ENCODE measurements at regions not wholly inside any gene's neighbourhood (a gene's known extent, or its start where the extent isn't known, plus 50 kb on each side); places are given as distances from the start of the nearest gene placed in this dataset.
A peak's percentile ranks its signal among the peaks of the same experiment; 100 is the strongest.
"Not testable (repeated sequence)": the region's sequence is repeated elsewhere in the genome, so short reads cannot be mapped to it uniquely, and the experiment has no call there.

DNA sequence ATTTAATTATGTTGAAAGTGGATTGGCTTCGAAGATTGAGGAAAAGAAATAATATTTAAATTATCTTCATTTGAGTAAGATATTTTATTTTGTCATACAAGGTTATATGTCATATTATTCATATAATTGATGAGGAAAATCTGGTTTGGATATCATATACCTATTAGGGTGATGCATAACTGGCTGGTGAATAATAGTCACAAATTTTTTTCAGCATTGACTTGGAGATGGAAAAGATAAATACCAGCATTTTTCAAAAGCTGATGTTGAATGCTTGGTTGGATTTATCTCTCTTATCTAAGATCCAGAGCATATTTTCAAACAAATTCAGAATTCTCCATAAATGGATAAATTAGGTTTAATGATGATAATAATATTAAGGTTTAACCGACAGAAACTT, 93.5 kb upstream of the SLIT2 start:
- Mint-ChIP-seq H3K4me3 (ENCODE audit: unreplicated experiment) (no peak overlapping the region), H3K4me1 (ENCODE audit: low read depth, unreplicated experiment) (no peaks in the 10 kb centered on the region), H3K27ac (ENCODE audit: unreplicated experiment) (no peak overlapping the region), H3K9me3 (ENCODE audit: unreplicated experiment) (no peaks in the 10 kb centered on the region), H3K36me3 (ENCODE audit: unreplicated experiment) (no peaks in the 10 kb centered on the region), H3K27me3 (ENCODE audit: unreplicated experiment) (no peaks in the 10 kb centered on the region)
- DNase-seq = no peak
- TF ChIP-seq, protein P1, sequence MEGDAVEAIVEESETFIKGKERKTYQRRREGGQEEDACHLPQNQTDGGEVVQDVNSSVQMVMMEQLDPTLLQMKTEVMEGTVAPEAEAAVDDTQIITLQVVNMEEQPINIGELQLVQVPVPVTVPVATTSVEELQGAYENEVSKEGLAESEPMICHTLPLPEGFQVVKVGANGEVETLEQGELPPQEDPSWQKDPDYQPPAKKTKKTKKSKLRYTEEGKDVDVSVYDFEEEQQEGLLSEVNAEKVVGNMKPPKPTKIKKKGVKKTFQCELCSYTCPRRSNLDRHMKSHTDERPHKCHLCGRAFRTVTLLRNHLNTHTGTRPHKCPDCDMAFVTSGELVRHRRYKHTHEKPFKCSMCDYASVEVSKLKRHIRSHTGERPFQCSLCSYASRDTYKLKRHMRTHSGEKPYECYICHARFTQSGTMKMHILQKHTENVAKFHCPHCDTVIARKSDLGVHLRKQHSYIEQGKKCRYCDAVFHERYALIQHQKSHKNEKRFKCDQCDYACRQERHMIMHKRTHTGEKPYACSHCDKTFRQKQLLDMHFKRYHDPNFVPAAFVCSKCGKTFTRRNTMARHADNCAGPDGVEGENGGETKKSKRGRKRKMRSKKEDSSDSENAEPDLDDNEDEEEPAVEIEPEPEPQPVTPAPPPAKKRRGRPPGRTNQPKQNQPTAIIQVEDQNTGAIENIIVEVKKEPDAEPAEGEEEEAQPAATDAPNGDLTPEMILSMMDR (IDR thresholded peaks at IDR 0.05; ENCODE audit: partially characterized antibody, unreplicated experiment) = no peak

DNA sequence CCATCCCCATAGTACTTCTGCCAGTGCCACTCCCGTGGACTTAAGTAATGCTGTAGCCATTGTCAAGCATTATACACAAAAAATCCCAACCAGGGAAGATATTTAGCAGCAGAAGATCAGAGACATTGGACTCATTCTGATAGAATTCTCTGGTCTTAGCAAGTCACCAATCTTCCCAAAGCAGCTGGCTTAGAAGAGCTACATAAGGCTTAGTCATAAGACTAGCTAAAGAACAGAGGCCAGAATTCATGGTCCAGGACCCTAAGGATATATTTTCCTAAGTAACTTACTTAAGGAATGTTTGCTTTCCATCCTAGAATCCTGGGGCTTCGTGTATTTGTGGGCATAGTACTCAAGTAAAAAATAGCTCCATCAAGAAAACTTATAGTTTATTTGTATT, 100.3 kb upstream of the SLIT2 start:
- Mint-ChIP-seq H3K36me3 (ENCODE audit: unreplicated experiment) (no peaks in the 10 kb centered on the region), H3K27me3 (ENCODE audit: unreplicated experiment) (no peaks in the 10 kb centered on the region), H3K27ac (ENCODE audit: unreplicated experiment) (no peak overlapping the region), H3K4me3 (ENCODE audit: unreplicated experiment) (no peak overlapping the region), H3K4me1 (ENCODE audit: low read depth, unreplicated experiment) (no peaks in the 10 kb centered on the region), H3K9me3 (ENCODE audit: unreplicated experiment) (no peaks in the 10 kb centered on the region)
- TF ChIP-seq, protein P1 (IDR thresholded peaks at IDR 0.05; ENCODE audit: partially characterized antibody, unreplicated experiment) = no peak
- DNase-seq = no peak

DNA sequence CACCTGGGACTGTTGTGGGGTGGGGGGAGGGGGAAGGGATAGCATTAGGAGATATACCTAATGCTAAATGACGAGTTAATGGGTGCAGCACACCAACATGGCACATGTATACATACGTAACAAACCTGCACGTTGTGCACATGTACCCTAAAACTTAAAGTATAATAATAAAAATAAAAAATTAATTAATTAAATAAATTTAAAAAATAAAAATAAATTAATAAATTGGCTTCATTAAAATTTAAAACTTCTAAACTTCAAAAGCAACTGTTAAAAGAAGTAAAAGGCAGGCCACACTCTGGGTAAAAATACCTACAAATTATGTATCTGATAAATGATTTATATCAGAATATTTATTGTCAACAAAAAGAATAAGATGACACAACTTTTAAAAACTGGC, 102.6 kb upstream of the SLIT2 start:
- not testable (repeated sequence) for DNase-seq; H3K4me3 Mint-ChIP-seq (ENCODE audit: unreplicated experiment); H3K27ac Mint-ChIP-seq (ENCODE audit: unreplicated experiment); H3K27me3 Mint-ChIP-seq (ENCODE audit: unreplicated experiment); H3K4me1 Mint-ChIP-seq (ENCODE audit: low read depth, unreplicated experiment); H3K36me3 Mint-ChIP-seq (ENCODE audit: unreplicated experiment); H3K9me3 Mint-ChIP-seq (ENCODE audit: unreplicated experiment)

DNA sequence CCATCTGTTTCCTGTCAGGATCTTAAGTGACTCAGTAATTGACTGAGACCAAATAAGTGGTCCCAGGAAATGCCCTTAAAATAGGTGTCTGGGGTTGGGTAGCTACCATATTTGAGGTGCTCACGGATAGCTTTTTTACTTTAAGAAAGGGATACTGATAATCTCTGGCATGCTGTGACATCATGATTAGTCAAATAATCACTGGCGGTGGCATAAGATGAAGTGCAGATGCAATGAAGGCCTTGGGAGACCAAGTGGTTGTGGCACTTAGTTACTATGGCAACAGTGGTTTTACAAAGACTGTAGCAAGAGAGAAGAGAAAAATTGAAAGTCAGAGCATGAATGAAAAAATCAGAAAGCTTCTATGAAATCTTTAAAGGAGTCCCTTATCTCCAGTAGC, 114.5 kb upstream of the SLIT2 start:
- no peak for DNase-seq
- no peaks in the 10 kb centered on the region for H3K9me3 Mint-ChIP-seq (ENCODE audit: unreplicated experiment)
- TF ChIP-seq, protein P1 (IDR thresholded peaks at IDR 0.05; ENCODE audit: partially characterized antibody, unreplicated experiment) = no peak
- no peak overlapping the region for H3K4me3 Mint-ChIP-seq (ENCODE audit: unreplicated experiment)
- H3K4me1 Mint-ChIP-seq (ENCODE audit: low read depth, unreplicated experiment) = peaks cover 4% of the 10 kb centered on the region
- peak overlapping the region; percentile 4 for H3K27ac Mint-ChIP-seq (ENCODE audit: unreplicated experiment)
- H3K36me3 Mint-ChIP-seq (ENCODE audit: unreplicated experiment) = no peaks in the 10 kb centered on the region
- H3K27me3 Mint-ChIP-seq (ENCODE audit: unreplicated experiment) = no peaks in the 10 kb centered on the region

DNA sequence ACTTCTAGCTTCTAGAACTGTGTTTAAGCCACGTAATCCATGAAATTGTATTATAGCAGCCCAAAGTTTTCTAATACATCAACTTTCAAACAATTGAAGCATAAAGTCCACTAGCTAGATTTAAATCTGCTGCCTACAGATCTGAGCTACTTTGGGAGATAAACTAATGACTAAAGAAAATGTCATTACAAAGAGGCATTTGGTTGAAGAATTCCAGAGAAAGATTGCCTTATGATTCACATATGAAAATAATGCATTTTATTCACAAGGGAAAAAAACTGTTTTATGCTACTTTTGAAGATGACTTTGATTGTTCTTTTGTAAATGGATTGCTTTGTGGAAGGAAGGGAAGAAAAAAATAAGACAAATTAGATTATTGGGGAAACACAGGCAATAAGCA, 124.1 kb upstream of the SLIT2 start:
- DNase-seq = no peak
- Mint-ChIP-seq H3K9me3 (ENCODE audit: unreplicated experiment) (no peaks in the 10 kb centered on the region), H3K36me3 (ENCODE audit: unreplicated experiment) (no peaks in the 10 kb centered on the region), H3K27me3 (ENCODE audit: unreplicated experiment) (no peaks in the 10 kb centered on the region), H3K4me1 (ENCODE audit: low read depth, unreplicated experiment) (no peaks in the 10 kb centered on the region), H3K4me3 (ENCODE audit: unreplicated experiment) (no peak overlapping the region), H3K27ac (ENCODE audit: unreplicated experiment) (no peak overlapping the region)
- TF ChIP-seq, protein P1 (IDR thresholded peaks at IDR 0.05; ENCODE audit: partially characterized antibody, unreplicated experiment) = no peak

DNA sequence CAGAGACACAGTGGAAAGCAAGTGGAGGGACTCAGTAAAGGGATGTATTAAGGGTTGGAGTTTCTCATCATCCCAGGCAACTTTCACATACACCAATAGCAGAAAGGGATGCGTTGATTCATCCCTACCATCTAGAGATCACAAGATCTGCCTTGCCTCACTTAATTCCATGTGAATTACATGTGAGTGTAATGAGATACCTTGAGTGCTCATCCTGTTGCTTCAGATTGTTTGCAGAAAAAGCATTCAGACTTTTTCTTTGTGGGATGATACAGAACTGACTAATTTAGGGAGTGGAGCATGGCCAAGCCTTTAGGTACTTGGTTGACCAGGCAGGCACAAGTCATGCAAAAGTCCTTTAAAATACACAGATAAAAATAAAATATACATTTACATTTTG, 124.8 kb upstream of the SLIT2 start:
- H3K4me3 Mint-ChIP-seq (ENCODE audit: unreplicated experiment) = no peak overlapping the region
- TF ChIP-seq, protein P1 (IDR thresholded peaks at IDR 0.05; ENCODE audit: partially characterized antibody, unreplicated experiment) = no peak
- H3K4me1 Mint-ChIP-seq (ENCODE audit: low read depth, unreplicated experiment) = no peaks in the 10 kb centered on the region
- H3K36me3 Mint-ChIP-seq (ENCODE audit: unreplicated experiment) = no peaks in the 10 kb centered on the region
- H3K27me3 Mint-ChIP-seq (ENCODE audit: unreplicated experiment) = no peaks in the 10 kb centered on the region
- no peak overlapping the region for H3K27ac Mint-ChIP-seq (ENCODE audit: unreplicated experiment)
- no peaks in the 10 kb centered on the region for H3K9me3 Mint-ChIP-seq (ENCODE audit: unreplicated experiment)
- DNase-seq = no peak

All from glutamatergic neuron (in vitro differentiated cells).